ENCODE measurements at regions not wholly inside any gene's neighbourhood (a gene's known extent, or its start where the extent isn't known, plus 50 kb on each side); places are given as distances from the start of the nearest gene placed in this dataset.

GRCh38 chr11:70628176-70628854 lies 230.0 kb downstream of the CTTN start:
- Histone ChIP-seq H3K9me3 (ENCODE audit: control insufficient read depth in 4 of 4, low read length in 3 of 4) (no peaks in the 10 kb centered on the region), H3K36me3 (ENCODE audit: control insufficient read depth in 4 of 4, insufficient read depth in 3 of 4, low read depth in 1 of 4, low read length in 3 of 4) (no peaks in the 10 kb centered on the region), H3K27ac (ENCODE audit: low read depth in 1 of 2, low read length in 2 of 2) (no peak overlapping the region), H3K27me3 (ENCODE audit: control insufficient read depth in 4 of 4, insufficient read depth in 4 of 4, low read length in 3 of 4) (no peaks in the 10 kb centered on the region), H3K4me1 (ENCODE audit: control insufficient read depth in 4 of 4, insufficient read depth in 4 of 4, low read length in 3 of 4) (peaks cover 0 to 4% (median 3%) of the 10 kb centered on the region in 4 donors), H3K9ac (ENCODE audit: low read depth in 1 of 2, low read length in 2 of 2) (no peak overlapping the region), H3K4me3 (ENCODE audit: low read depth in 1 of 3, low read length in 3 of 3) (no peak overlapping the region)
- WGBS = 86% methylated on average over 19 of the region's 19 CpGs
- TF ChIP-seq ZBTB33 (IDR thresholded peaks at IDR 0.05) (no peak), YY1 (IDR thresholded peaks at IDR 0.05) (no peak), RAD21 (IDR thresholded peaks at IDR 0.05) (no peak), GABPA (IDR thresholded peaks at IDR 0.05 in 1 of 2, conservative IDR thresholded peaks at IDR 0.05 in 1 of 2) (no peak), CTCF (IDR thresholded peaks at IDR 0.05; ENCODE audit: low read depth, low read length, missing input control) (no peak), NR2F2 (IDR thresholded peaks at IDR 0.05) (no peak), JUND (IDR thresholded peaks at IDR 0.05) (no peak), ATF3 (IDR thresholded peaks at IDR 0.05) (no peak), MAX (IDR thresholded peaks at IDR 0.05) (no peak), FOXA1 (IDR thresholded peaks at IDR 0.05) (no peak), REST (IDR thresholded peaks at IDR 0.05) (no peak), SP1 (IDR thresholded peaks at IDR 0.05) (no peak), TAF1 (conservative IDR thresholded peaks at IDR 0.05) (no peak)
- no peak for DNase-seq (ENCODE audit: low spot score)

All from liver (tissue), 8 donors.